HG02840 (cell line): ENCODE measurements at regions not wholly inside any gene's neighbourhood (a gene's known extent, or its start where the extent isn't known, plus 50 kb on each side); places are given as distances from the start of the nearest gene placed in this dataset.

ENCODE experiments used
- ATAC-seq: cut with Tn5 transposase; IDR thresholded peaks from one replicate; pipeline ENCODE4 v1.9.1; 2021; ENCODE audit warnings: mild to moderate bottlenecking, moderate library complexity, moderate number of reproducible peaks; ENCODE audit not compliant: unreplicated experiment, low FRiP score

DNA sequence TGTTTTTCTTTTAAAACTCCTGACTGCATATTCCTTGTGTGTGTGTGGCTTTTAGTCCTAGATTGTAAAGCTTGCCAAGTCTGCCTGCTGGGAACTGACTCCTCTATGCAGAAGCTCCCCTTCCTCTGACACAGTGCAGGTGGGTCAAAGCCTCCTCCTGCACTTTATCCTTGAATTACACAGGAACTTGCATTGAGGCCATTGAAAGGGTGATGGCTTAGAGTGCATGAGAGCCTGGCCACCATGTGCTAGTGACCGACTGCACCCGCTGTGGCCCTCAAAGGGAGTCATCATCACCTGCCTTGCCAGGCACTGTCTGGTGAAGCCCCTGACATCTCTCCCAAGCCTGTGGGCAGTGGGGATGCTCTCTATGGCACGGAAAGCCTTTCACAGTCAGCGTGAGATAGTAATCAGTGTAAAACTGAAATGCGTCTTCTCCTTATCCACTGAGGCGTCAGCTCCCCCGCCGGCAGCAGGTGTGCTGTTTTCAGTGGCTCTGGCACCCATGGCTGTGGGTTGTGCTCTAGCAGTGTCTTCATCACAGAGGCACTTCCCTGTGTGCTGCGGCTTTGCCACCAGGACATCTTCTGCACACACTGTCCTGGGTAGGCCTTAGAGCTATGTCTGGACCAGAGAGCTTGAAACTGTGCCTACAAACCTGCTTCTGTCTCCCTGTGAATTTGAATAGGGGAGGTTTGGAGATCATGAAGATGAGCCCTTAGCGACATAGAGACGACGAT, 87.9 kb downstream of the THBS2 start:
- no peak for ATAC-seq

DNA sequence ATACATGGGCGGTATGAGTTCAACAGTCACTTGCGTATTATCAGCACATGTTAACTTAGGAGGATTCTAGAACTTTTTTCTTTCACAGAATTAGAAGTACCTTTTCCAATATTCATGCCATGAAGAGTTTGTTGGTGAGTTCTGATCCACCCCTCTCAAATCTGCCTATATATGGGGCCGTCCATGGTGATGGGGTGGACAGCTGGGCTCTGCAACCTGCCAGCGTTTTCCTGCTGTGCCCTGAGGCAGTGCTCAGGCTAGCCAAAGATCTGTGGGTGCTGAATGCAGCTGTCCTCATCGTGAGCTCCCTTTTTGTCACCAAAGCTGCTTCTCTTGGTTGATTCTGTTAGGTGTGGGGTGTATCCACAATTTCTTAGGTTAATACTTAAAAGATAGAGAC, 88.7 kb downstream of the THBS2 start:
- no peak for ATAC-seq

DNA sequence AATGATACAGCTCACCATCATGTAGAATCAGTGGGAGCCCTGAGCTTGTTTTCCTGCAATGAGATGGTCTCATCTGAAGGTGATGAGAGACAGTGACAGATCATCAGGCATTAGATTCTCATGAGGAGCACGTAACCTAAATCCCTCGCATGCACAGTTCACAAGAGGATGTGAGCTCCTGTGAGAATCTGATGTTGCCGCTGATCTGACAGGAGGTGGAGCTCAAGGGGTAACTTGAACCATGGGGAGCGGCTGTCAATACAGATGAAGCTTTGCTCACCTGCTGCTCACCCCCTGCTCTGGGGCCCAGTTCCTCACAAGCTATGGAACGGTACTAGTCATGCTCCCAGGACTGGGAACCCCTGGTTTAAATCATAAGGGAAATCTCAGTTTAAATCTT, 89.2 kb downstream of the THBS2 start:
- no peak for ATAC-seq

DNA sequence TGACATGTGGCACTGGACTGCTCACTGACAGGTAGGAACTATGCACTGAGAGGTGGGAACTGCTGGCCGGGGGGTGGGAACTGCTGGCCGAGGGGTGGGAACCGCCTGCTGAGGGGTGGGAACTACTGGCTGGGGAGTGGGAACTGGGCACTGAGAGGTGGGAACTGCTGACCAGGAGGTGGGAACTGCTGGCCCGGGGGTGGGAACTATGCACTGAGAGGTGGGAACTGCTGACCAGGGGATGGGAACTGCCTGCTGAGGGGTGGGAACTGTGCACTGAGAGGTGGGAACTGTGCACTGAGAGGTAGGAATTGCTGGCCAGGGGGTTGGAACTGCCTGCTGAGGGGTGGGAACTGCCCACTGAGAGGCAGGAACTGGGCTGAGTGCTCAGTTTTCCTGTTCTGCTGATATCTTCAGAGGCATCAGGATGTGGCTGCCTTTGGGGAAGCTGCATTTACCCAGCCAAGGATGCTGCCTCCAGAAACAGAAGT, 90.2 kb downstream of the THBS2 start:
- ATAC-seq = no peak

DNA sequence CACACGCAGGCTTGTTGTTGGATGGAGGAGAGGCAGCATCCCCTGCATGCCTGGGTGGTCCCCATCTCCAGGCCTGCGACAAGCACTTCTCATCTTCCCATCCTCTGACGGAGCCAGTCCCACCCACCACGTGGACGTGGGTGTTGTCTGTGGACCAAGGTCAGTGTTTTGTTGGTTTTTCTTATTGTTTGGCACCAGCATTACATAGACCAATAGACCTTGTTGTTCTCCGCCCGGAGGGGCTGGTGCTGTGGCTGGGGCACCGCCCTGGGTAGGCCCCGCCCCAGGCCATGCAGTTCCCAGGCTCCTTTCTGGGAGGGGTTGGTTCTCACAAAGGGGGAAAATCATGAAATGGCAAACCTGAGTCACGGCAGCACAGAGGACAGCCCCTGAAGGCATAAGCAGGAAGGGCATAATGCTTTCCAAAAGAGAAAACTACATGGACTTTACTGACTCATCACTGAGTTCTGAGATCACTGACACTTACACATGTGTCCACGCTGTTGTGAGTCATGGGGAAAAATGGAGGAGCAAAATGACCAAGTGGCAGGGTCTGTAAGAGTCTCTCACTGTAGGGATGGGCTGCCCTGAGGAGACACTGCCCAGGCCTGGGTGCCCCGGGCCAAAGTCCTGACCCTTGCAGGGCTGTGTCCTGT, 90.8 kb downstream of the THBS2 start:
- ATAC-seq = no peak

DNA sequence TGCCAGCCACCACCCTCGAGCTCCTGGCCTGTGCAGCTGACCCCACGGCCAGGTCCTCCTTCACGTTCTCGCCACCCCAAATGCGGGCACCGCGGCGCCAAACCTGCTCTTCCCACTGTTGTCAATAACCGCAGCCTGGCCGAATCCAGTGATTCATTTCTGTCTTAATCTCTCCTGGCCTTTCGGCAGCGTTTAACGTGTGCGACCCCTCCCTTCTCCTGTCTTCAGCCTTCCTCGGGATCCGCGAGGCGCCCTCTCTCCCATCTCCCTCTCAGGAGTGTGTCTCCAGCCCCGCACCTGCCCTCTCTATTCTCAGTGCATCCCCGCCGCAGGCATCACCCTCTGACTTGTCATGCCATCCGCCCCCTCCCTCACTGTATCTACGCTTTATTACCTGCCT, 91.4 kb downstream of the THBS2 start:
- no peak for ATAC-seq

DNA sequence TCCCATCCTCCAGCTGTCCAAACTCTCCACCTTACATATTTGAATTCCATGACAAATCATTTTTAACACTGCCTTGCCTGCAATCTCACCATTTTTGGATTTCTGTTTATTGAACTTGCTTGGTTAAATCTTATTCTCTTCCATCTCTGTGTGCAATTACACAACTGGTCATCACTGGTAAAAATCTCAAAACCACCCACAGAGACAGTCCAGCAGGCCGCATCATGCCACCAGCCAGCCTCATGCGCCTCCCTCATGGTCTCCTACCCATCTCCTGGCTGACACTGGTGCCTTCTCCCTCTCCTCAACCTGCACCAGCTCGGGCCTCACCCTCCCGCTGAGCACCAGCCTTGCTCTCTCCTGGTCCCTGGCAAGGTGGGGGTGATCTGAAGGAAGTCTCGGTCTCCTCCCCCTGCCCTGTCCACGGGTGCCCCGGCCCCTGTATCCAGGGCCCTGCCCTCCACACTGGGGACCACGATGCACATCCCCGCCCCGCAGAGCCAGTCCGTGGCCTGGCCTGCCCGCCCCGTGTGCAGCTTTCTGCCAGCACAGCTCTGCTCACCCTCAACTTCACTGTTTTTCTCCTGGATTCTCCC, 92.0 kb downstream of the THBS2 start:
- no peak for ATAC-seq

DNA sequence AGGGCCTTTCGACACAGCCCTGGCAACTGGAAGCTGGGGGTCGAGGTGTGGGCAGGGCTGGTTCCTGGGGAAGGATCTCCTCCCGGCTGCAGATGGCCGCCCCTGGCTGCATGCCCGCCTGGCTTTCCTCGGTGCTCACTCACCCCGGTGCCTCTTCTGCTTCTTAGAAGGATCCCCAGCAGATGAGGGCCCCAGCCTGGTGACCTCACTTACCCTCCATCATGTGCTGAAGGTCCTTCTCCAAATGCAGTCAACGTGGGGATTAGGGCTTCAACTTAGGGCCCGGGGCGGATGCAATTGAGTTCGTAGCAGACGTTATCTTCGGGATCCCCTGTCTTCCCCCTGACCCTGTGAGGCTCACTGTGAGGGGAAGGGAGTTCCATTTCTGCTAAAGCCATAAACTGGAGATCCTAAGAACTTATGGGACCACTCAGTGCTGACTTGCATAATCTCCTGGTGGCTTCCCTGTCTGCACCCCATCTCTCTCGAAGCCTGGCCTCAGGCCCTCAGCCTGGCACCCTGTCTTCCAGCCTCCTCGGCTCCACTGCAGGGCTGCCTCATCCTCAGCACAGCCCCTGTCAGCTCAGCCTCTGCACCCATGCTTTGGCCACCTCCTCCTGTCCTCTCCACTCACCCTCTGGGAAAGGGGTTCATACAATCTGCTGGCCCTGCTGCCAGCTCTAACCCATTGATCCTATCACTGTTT, 92.6 kb downstream of the THBS2 start:
- ATAC-seq = no peak

DNA sequence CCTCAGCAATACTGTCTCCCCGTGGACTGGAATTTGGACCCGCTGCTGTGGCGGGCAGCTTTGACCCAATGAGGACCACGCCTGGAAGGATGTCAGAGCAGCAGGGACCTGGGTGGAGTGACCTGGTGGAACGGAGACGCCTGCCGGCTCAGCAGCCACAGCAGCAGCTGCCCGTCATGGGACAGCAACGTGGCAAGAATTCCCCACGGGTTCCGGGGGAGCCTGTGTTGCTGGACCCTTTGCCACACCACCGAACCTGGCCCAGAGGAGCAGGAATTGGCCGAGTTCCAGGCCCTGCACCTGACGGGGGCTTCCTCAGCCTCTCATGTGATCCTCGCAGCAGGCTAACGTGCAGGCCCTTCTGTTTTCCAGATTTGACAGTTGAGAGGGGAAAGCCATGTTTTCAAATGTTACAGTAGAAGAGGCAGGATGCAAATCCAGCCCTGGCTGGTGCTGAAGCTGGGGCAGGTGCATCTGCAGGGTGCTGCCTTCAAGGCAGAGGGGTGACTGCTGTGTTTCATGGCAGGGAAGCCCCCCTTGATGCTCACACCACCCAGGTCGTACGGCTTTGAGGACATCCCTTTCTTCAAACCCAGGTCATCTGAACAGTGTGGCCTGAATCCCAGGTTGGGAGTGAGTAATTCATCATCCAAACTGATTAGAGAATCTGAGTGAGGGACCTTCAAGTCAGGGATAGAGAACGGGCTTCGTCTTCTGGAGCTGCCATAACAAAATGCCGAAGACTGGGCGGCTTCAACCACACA, 93.4 kb downstream of the THBS2 start:
- ATAC-seq = no peak

DNA sequence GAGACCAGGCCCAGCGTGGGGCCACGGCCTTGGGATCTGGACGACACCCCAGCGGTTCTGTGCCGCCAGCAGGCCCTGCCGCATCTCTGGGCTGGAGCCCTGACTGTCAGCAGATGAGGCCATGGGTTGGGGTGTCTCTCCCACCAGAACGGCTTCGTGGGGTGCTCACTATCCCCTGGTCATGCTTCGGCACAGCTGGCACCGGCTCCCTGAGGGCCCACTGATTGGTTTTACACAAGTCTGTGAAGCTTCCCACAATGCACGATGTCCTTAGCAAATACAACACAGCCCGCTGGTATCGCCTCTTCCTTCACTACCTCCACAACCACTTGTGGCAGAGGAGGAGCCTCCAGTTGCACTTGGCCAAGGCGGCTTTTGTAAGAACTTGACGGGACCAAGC, 94.3 kb downstream of the THBS2 start:
- no peak for ATAC-seq

DNA sequence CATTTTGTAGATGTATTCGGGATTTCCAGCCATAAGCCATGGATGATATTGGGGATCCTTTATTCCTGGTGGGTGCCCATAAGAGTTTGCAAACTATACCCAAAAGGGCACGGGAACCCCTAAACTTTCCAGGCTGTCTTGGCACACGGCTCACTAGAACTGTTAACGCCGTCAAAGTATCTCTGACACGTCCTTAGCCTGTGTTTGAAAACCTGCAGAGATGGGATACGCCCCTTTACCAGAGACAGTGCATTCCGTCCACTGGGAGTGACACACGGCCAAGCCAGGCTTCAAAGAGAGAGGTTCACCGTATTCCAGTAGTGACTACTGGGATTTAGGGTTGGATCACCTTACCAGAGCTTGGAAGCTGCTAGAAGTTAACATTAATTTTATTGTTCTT, 95.0 kb downstream of the THBS2 start:
- no peak for ATAC-seq

DNA sequence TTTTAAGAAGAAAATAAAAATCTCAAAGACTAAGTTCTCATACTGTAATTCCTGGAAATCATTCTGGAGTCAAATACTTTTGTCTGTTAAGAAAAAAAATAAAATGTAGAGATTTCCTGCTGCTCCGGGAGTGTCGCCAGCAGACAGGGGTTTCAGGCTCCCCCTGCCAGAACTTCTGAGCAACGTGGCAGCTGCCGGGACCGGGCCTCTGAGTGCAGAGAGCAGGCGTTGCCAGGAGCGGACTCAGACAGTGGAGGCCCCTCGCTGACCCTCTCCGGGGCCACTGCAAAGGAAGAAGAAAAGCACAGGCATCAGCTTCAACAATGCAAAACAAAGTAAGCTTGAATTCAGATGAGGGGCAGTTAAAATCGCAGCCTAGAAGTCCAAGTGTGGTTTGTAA, 95.5 kb downstream of the THBS2 start:
- ATAC-seq = no peak

DNA sequence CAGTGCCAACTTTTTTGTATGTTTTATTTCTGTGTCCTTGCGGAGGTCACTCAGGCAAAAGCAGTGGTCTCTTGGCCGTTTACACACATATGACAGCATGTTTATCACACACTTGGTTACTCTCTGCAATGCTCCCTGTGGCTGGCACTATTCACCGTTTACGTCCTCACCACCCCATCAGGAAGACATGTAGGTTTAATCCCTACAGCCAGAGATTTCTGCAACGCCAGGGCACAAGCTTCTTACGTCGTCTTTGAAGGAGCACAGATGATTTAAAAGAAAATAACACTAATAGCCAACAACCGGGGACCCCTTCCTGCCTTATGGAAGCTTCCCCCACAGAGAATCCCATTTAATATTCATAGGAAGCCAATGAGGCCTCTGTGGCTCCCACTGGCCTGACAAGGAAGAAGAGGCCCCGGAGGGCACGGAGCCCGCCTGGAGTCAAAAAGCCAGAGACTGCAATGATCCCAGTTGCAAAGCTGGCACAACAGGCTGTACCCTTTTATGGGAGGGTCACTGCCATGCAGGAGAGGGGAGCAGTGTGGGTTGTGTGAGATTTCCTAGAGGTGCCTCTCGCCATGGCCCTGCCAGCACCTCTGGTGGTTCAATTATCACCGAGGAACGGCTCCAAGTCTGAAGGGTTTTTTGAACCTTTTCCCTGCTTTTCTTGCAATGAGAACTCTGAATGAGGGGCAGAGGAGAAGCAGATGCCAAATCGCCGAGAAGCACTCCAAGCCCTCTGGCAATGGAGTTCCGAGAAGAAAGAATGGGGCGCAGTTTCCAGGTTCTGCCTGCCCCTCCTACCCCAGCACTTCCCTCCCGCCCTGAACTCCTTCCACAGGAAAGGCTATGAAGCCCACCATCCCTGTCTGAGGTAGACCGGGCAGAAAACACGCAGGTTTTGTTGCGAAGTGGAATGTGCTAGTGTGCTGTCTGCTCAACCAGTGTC, 96.2 kb downstream of the THBS2 start:
- no peak for ATAC-seq

DNA sequence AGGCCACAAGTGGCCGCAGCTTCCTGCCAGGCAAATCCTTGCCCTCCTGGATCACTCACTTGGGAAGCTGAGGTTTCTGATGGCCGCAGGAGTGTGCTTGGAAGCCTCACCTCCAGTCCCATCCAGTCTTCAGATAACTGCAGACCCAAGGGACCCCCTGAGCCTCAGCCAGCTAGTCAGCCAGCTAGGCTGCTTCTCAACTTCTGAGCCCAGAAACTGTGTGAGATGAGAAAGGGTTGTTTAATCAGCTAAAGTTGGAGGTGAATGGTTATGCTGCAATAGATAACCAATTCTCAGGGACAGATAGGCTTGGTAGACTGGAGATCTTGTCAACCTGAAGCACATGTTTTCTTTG, 96.9 kb downstream of the THBS2 start:
- no peak for ATAC-seq

DNA sequence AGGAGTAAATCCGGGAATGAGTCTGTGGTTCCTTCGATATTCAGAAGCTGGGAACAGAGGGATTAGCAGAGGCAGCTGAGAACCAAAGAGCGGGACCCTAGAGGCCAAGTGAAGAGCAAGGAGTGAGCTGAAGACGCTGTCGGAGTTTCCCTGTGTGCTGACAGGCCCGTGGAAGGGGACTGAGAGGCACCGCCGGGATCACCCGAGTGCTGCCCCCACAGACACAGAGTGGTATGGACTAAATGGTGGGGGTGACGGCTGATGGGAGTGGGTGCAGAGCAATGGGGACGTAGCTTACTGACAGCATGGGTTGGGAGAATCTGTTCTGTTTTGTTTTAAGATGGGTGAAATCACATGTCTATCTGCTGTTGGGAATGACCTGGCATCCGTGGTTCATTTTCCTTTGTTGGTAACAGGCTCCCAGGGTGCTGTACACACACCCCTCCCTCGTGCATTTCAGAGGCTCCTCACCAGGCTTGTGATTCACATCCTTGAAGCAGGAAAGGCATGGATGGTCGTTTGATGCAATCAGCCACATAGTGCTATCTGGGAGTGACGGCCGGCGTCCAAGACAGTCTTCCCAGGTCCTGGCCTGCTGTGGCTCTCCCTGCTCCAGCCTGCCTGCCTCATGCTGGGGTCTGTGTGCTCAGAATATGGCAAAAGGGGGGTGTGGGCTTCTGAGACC, 97.4 kb downstream of the THBS2 start:
- no peak for ATAC-seq

DNA sequence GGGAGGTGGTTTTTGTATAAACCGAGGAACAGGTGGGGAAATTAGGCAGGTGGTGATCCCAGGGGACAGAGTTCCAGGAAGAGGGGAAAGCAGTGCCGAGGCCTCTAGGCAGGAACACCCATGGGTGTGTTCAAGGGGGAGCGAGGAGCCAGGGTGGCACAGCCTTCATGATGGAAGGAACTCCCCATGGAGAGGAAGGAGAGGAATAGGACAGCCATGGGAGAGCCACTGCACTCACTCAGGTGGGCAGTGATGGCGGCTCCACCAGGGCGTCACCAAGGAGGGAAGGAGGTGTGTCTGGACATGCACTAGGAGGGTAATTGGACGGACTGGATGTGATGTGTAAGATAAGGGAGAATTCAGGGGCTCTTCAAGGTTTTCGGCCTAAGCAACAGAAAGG, 98.2 kb downstream of the THBS2 start:
- ATAC-seq = no peak

DNA sequence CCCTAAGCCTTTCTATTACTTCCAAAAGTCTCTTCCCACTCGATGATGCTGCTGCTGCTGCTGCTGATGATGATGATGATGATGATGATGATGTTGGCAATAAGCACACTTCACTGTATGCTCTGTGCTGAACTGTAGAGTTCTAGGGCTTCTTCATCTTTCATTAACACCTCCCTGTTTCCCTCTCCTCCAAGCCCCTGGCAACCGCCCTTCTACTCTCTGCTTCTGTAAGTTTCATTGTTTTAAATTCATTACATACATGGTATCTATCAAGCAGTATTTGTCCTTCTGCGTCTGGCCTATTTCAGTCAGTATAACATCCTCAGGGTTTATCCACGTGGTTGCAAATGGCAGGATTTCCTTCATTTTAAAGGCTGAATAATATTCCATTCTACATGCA, 100.2 kb downstream of the THBS2 start:
- ATAC-seq = no peak

DNA sequence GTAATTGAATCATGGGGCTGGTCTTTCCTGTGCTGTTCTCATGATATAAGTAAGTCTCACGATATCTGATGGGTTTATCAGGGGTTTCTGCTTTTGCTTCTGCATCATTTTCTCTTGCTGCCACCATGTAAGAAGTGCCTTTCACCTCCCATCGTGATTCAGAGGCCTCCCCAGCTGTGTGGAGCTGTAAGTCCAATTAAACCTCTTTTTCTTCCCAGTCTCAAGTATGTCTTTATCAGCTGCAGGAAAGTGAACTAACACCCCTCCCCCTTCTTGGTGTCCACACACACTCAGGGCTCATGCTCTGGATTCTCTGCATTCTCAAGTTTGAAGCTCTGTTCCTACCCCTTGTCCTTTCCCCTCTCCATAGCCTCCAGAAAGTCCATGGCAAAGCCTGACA, 107.1 kb downstream of the THBS2 start:
- no peak for ATAC-seq

DNA sequence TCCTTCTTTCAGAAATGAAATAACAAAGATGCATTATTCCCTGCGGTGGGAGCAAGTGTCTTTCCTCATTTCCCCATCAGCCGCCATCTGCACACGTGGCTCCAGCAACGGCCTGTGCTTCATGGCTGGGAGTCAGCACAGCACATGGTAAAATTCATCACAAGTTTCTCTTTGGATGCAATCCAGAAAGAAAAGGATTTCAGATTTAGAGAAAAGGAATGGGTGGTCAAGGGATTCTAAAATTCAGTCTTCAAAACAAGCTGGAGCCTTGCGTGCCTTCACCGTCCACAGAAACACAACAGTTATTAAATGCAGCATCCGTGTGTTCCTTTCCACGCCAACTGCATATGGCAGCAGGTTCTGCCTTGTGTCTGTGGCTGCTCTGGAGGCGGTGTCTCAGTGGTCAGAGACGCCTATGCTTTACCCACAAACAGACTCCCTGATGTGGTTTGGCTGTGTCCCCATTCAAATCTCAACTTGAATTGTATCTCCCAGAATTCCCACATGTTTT, 107.6 kb downstream of the THBS2 start:
- no peak for ATAC-seq
